Adrenal gland (tissue), 9 donors: ENCODE measurements at regions not wholly inside any gene's neighbourhood (a gene's known extent, or its start where the extent isn't known, plus 50 kb on each side); places are given as distances from the start of the nearest gene placed in this dataset.

Experiments used
- DNase-seq, 7 donors: peaks; one replicate each; pipeline ENCODE4 v3.0.0-alpha.2; 2019 to 2020
- H3K27ac ChIP-seq, 5 donors: fragments of 200-600 bp; sonication (generic) in 4 of 5; 1 replicate in 3 of 5; 2 replicates in 2 of 5; pipeline versions ENCODE4 v1.5.1 to v1.8.0; 2016 to 2020; ENCODE audit warnings: mild to moderate bottlenecking in 1 of 5
- H3K27me3 ChIP-seq: fragments of 200-600 bp; 2 replicates; pipeline ENCODE4 v1.8.0; 2021
- H3K36me3 ChIP-seq, 2 donors: fragments of 200-600 bp; replicated peaks in 1 of 2; 1 replicate in 1 of 2; 2 replicates in 1 of 2; pipeline versions ENCODE4 v1.5.1 to v1.8.0; 2018 to 2022
- H3K4me1 ChIP-seq, 2 donors: fragments of 200-600 bp; replicated peaks in 1 of 2; 1 replicate in 1 of 2; 2 replicates in 1 of 2; pipeline versions ENCODE4 v1.5.1 to v1.8.0; 2018 to 2021
- H3K4me3 ChIP-seq, 4 donors: fragments of 200-600 bp; sonication (generic) in 3 of 4; one replicate each; pipeline ENCODE4 v1.5.1; 2016 to 2018
- H3K9me3 ChIP-seq, 3 donors: fragments of 200-600 bp; sonication (generic) in 1 of 3; replicated peaks in 1 of 3; 1 replicate in 2 of 3; 2 replicates in 1 of 3; pipeline versions ENCODE4 v1.5.1 to v1.8.0; 2016 to 2021
- POLR2A ChIP-seq, 2 donors: fragments of 450-650 bp; IDR thresholded peaks; one replicate each; pipeline ENCODE4 v1.6.1; 2017; ENCODE audit warnings: antibody characterized with exemption in 2 of 2, mild to moderate bottlenecking in 2 of 2, moderate library complexity in 1 of 2
- WGBS, 4 donors: extraction: QIAGEN DNeasy Blood & Tissue Kit in 2 of 4; methylation state at CpG; one replicate each; pipeline versions ENCODE4 v1.1.5 to v1.1.7; 2013 to 2017; 5-methylcytosine and 5-hydroxymethylcytosine counted together
- intact Hi-C, 2 donors: fragments of 100-400 bp; cut with DNase I; formaldehyde crosslinking; loops; one replicate each; pipeline versions ENCODE4 v1.14.1 to v1.15.0; 2022 to 2023
- TF ChIP-seq, protein P1 (sequence below), 6 experiments: fragments of 450-650 bp in 4 of 6; fragments of 200-600 bp in 2 of 6; sonication (generic) in 1 of 6; IDR thresholded peaks; 1 replicate in 5 of 6; 2 replicates in 1 of 6; pipeline versions ENCODE4 v1.5.1 to v1.8.0; 2016 to 2021; ENCODE audit warnings: antibody characterized with exemption in 6 of 6, mild to moderate bottlenecking in 2 of 6, moderate library complexity in 1 of 6
- donor health status: healthy with polysubstance abuse.
- donor health status: Bipolar disorder and iron deficiency.
- donor health status: DM: yes; HTN: yes; CAD: no.
- donor health status: DM: no; HTN: no; CAD: no.
- donor health status: DM: no; HTN: no; CAD: no.

- Histone ChIP-seq H3K36me3 (no peaks in the 10 kb centered on the region), H3K27me3 (no peaks in the 10 kb centered on the region), H3K9me3 (no peaks in the 10 kb centered on the region), H3K4me3 (no peak overlapping the region), H3K27ac (no peak overlapping the region), H3K4me1 (no peaks in the 10 kb centered on the region)
- intact Hi-C loops, result no loop called here
- TF ChIP-seq, protein P1, sequence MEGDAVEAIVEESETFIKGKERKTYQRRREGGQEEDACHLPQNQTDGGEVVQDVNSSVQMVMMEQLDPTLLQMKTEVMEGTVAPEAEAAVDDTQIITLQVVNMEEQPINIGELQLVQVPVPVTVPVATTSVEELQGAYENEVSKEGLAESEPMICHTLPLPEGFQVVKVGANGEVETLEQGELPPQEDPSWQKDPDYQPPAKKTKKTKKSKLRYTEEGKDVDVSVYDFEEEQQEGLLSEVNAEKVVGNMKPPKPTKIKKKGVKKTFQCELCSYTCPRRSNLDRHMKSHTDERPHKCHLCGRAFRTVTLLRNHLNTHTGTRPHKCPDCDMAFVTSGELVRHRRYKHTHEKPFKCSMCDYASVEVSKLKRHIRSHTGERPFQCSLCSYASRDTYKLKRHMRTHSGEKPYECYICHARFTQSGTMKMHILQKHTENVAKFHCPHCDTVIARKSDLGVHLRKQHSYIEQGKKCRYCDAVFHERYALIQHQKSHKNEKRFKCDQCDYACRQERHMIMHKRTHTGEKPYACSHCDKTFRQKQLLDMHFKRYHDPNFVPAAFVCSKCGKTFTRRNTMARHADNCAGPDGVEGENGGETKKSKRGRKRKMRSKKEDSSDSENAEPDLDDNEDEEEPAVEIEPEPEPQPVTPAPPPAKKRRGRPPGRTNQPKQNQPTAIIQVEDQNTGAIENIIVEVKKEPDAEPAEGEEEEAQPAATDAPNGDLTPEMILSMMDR (IDR thresholded peaks at IDR 0.05), result no peak
- TF ChIP-seq POLR2A (IDR thresholded peaks at IDR 0.05), result no peak
- 50 to 66% (median 54%) methylated on average over 3 of the region's 3 CpGs for WGBS, 4 donors
- no peak for DNase-seq
Measured at GRCh38 chr9:30846651-30847050, 1537.8 kb upstream of the ACO1 start.

GRCh38 chr9:30851600-30851999, 1532.8 kb upstream of the ACO1 start:
- H3K27me3 ChIP-seq, result no peaks in the 10 kb centered on the region
- H3K36me3 ChIP-seq, result no peaks in the 10 kb centered on the region
- no peak for DNase-seq
- intact Hi-C loops, result no loop called here
- no peaks in the 10 kb centered on the region for H3K9me3 ChIP-seq
- TF ChIP-seq POLR2A (IDR thresholded peaks at IDR 0.05), result no peak
- TF ChIP-seq, protein P1 (IDR thresholded peaks at IDR 0.05), result no peak
- no peak overlapping the region for H3K4me3 ChIP-seq
- H3K4me1 ChIP-seq, result no peaks in the 10 kb centered on the region
- H3K27ac ChIP-seq, result no peak overlapping the region

- Histone ChIP-seq H3K36me3 (no peaks in the 10 kb centered on the region), H3K4me1 (no peaks in the 10 kb centered on the region), H3K27ac (no peak overlapping the region), H3K27me3 (no peaks in the 10 kb centered on the region), H3K9me3 (no peaks in the 10 kb centered on the region), H3K4me3 (no peak overlapping the region)
- no peak for DNase-seq
- WGBS, 4 donors, result 76 to 92% (median 78%) methylated on average over 1 of the region's 1 CpG
- intact Hi-C loops, result no loop called here
- TF ChIP-seq, protein P1 (IDR thresholded peaks at IDR 0.05), result no peak
- TF ChIP-seq POLR2A (IDR thresholded peaks at IDR 0.05), result no peak
Measured at GRCh38 chr9:30900706-30901105, 1483.7 kb upstream of the ACO1 start.

DNA sequence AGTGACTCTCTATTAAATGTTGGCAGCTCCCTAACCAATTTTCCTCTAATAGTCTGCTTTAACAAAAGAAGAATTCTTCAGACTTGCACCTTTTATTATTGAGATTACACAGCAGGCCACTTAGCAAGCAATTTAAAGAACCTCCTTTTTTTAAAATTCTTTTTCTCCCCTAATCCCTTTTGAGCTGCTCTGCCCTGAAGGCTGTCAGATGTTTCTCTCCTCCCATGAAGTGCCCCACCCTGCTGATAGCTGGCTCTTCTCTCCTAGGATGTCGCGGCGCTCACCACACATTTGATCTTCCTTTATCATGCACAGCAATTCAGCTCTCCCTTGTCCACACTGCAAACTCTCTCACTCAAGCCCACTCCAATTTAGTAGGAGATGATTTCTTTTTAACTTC, 1471.1 kb upstream of the ACO1 start:
- intact Hi-C loops, result no loop called here
- no peaks in the 10 kb centered on the region for H3K9me3 ChIP-seq
- DNase-seq, result no peak

More for the DNA sequence above, 1471.1 kb upstream of the ACO1 start:
- no peak for TF ChIP-seq POLR2A (IDR thresholded peaks at IDR 0.05)
- TF ChIP-seq, protein P1 (IDR thresholded peaks at IDR 0.05), result no peak
- Histone ChIP-seq H3K4me1 (no peaks in the 10 kb centered on the region), H3K27ac (no peak overlapping the region), H3K36me3 (no peaks in the 10 kb centered on the region), H3K4me3 (no peak overlapping the region), H3K27me3 (no peaks in the 10 kb centered on the region)
- 46 to 67% (median 50%) methylated on average over 3 of the region's 3 CpGs for WGBS, 4 donors
